GM18499 (cell line): ENCODE measurements at regions not wholly inside any gene's neighbourhood (a gene's known extent, or its start where the extent isn't known, plus 50 kb on each side); places are given as distances from the start of the nearest gene placed in this dataset.
A peak's percentile ranks its signal among the peaks of the same experiment; 100 is the strongest.

Experiments
- ATAC-seq: cut with Tn5 transposase; IDR thresholded peaks from one replicate; pipeline ENCODE4 v1.9.1; 2021; ENCODE audit warnings: moderate number of reproducible peaks; ENCODE audit not compliant: insufficient read depth, unreplicated experiment

DNA sequence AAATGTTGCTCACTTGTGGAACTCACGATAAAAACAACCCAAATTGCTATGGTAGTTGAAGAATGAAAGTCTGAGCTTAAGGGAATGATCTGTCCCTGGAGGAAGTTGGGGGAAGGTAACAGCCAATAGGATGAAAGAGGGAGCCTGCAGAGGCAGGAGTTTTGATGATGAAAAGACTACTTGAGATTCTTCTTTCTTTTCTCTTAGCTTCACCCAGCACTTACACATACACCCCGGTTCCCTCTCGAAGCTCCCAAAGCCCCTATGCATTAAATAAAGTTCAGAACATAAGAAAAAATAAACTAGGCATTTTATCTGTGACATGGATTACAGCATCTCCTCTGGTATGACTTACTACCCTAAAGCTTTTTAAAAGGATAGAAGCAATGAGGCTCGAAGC is 122.9 kb upstream of the GATB start:
- ATAC-seq: no peak

- peak; percentile 45 for ATAC-seq
Measured at GRCh38 chr4:151882072-151882803, 121.4 kb upstream of the GATB start.

DNA sequence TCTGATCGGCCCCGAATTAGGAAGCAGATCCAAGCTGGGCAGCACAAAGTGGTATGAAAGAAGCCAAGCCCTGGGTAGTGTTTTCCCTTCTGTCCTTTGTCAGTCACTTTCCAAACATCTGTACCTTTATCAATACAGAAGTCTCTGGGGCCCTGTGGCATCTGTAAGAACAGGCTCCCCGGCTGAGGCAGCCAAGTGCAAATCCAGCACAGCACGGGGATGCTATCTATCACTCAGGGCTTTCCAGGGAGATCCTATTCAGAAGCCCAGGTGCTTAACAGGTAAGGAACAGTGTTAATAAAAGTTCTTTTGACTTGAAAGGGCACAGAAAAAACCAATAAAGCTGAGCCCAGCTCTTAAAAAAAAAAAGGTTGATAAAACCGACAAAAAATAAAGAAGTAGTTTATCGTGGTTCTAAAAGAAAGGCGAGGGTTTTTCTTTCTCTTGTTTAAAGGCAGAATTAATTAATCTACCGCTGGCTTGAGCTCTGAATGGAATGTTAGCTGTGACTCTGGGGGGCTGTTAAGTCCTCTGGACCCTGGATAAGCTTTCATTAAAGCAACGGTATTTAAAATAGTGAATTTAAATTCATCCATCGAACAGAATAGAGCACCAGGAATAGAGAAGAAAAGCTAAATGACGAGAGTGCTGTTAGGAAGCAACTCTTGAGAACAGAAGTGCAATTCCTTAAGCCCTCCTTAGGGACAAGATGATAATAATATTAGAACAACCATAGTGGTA is 119.1 kb upstream of the GATB start:
- no peak for ATAC-seq

DNA sequence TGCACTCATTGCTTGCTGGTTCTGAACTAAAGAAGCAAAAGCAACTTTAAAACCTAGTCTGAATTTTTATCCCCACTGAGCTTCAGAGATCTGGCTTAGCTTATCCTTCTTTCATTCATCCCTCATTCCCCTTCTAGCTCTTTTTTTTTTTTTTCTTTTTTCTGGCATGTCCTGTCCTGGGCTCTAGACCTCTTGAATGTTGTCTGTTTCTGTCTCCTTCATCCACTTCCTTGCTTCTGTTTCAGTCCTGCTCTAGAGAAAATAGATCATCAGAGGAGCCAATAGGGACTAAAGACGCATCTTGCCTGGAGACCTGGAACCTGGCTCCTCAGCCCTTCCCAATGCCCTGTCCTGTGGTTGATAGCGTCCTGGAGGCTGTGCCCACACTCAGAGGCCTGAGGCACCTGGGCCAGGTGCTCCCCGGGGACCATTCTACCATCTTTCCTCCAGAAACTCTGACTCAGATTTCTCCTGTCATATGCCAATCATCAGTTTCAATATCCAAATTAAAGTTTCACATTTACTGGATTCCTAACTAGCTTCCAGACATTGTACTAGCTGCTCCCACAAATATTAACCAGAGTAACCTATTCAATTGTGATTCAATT is 115.7 kb upstream of the GATB start:
- no peak for ATAC-seq

DNA sequence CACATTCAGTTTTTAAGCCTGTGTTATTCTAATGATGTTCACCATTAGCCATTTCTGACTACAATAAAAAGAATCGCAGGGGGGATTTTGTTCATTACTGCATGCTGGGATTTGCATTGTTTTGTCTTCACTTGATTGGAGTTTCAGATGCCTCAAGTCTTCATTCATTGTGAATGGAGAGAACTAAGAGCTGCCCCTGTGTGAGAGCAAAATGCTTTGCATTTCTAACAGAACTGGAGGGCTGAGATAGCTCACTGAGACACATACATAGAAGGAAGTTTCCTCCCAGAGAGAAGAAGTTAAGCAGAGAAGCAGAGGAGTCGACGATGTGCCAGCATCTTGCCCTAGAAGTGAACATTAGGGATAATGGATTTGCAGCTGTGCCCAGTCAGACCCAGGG is 113.5 kb upstream of the GATB start:
- no peak for ATAC-seq

- ATAC-seq: no peak
Measured at GRCh38 chr4:151866592-151866918, 105.7 kb upstream of the GATB start.

DNA sequence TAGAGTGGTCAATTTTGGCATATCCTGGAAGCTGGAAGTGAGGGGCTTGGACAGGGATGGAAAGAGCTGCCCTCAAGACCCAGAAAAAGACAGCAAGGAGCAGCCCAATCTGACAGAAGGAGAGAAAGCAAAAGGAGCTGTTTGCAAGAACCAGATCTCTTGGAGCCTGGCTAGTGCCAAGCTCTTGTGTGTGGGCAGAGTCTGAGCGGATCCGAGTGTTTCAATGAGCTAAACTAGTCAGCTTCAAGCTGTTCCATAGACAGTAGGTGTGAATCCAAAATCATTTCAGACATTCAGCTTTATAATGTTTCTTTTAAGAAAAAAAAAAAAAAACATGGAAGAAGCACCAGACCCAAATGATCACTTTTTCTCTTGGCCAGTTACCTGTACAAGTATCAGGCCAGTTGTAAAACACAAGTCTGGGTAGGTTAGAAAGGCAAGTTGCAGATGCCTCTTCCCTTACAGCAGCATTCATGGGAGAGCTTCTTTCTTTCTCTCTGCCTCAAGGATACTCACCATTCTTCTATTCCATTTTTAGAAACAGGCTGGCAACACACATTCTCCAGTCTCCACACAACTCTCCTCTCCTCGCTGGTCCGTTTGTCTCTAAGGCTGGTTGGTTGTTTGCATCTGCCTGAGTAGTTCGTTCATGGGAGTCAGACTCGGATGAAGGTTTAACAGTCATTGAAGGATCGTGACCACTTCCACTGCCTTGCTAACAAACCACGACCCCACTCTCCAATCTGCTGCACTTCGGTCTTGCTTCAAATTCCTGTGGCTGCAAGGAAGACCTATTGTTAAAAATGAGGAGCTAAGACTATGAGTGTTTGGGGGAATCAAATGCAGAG is 105.2 kb upstream of the GATB start:
- no peak for ATAC-seq

GRCh38 chr4:151865312-151865711 is 104.5 kb upstream of the GATB start:
- ATAC-seq: no peak

GRCh38 chr4:151864068-151864467 is 103.3 kb upstream of the GATB start:
- no peak for ATAC-seq

- ATAC-seq: no peak
Measured at GRCh38 chr4:151862766-151863165, 102.0 kb upstream of the GATB start.

DNA sequence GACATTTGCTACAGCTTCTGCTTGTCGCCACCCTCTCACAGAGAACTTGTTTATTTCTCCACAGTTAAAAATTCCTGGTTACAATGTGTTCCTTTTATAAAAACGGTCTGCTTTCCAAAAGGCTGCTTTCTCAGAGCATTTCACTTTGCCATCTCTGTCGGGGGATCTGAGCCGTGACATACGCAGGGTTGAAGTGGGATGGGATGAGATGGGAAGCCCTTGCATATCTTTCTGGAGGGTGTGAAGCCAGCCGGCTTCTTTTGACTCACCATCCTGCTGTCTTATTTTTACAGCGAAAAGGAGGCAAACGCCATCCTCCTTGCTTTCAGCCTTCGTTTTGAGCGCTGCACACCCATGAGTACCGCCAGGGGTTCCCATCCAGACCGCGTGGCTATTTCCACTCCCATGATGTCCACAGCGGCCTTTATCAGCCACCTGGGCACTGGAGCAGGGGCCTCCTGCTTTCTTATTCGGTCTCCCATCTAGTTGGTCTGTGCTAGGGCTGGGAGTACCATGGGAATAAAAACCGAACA is 99.8 kb upstream of the GATB start:
- no peak for ATAC-seq

GRCh38 chr4:151859641-151860040 is 98.8 kb upstream of the GATB start:
- ATAC-seq: no peak

- ATAC-seq: no peak
Measured at GRCh38 chr4:151858356-151858755, 97.5 kb upstream of the GATB start.

GRCh38 chr4:151857368-151857767 is 96.6 kb upstream of the GATB start:
- no peak for ATAC-seq

GRCh38 chr4:151855747-151856146 is 94.9 kb upstream of the GATB start:
- no peak for ATAC-seq

DNA sequence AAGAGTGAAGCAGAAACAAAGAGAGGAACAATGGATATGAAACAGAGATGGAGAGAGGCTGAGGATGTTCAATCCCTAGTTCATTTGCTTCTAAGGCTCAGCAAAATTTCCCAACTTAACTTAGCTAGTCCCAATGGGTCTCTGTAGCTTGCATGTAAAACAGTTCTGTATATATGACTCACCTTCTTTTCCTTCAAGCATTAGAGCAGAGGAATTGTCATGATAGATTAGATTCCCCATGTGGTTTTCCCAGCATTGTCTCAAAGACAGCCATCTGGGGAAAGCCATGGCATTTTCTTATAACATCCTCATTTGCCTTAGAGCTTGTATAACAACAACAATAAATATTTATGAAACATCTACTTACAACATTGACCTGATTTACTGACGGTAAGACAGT is 93.9 kb upstream of the GATB start:
- no peak for ATAC-seq

- no peak for ATAC-seq
Measured at GRCh38 chr4:151853034-151853433, 92.2 kb upstream of the GATB start.

GRCh38 chr4:151852202-151852601 is 91.4 kb upstream of the GATB start:
- no peak for ATAC-seq

GRCh38 chr4:151851354-151851753 is 90.5 kb upstream of the GATB start:
- no peak for ATAC-seq

GRCh38 chr4:151850791-151851213 is 90.0 kb upstream of the GATB start:
- no peak for ATAC-seq
